PC-9 (cell line): ENCODE measurements at regions not wholly inside any gene's neighbourhood (a gene's known extent, or its start where the extent isn't known, plus 50 kb on each side); places are given as distances from the start of the nearest gene placed in this dataset.

ENCODE experiments used
- BruUV-seq: library from RNA; stranded (reverse); fragments of 400-500 nt; replicated peaks from 2 replicates; lab custom pipeline; 2021; lab: Mats Ljungman, UMichigan
- CTCF ChIA-PET: fragments of 300-600 bp; sonication (Branson Sonifier 250); formaldehyde crosslinking; loops from one replicate; lab custom pipeline; 2022; ENCODE audit warnings: antibody characterized with exemption; lab: Charles Lee
- POLR2A ChIA-PET: fragments of 300-600 bp; sonication (Branson Sonifier 250); formaldehyde crosslinking; loops from one replicate; lab custom pipeline; 2022; ENCODE audit warnings: antibody characterized with exemption; ENCODE audit not compliant: unreplicated experiment; lab: Charles Lee
- DNase-seq, 2 experiments: peaks; one replicate each; pipeline versions ENCODE4 v3.0.0 to v3.0.0-alpha.2; 2015 to 2022; ENCODE audit warnings: mixed read lengths in 1 of 2
- H2AFZ ChIP-seq: fragments of 200-600 bp; sonication (generic); 2 replicates; pipeline ENCODE4 v1.8.1; 2017; ENCODE audit warnings: antibody characterized with exemption
- H3F3A ChIP-seq: fragments of 200-600 bp; sonication (generic); 2 replicates; pipeline ENCODE4 v1.8.1; 2017; ENCODE audit warnings: antibody characterized with exemption, mild to moderate bottlenecking, low read depth; ENCODE audit not compliant: insufficient read depth
- H3K27ac ChIP-seq: fragments of 200-600 bp; sonication (generic); 2 replicates; pipeline ENCODE4 v1.6.1; 2016; ENCODE audit warnings: mixed run types
- H3K27me3 ChIP-seq: fragments of 200-600 bp; sonication (generic); 2 replicates; pipeline ENCODE4 v1.6.1; 2016; ENCODE audit warnings: low read depth, mixed run types; ENCODE audit not compliant: insufficient read depth
- H3K36me3 ChIP-seq: fragments of 200-600 bp; sonication (generic); 2 replicates; pipeline ENCODE4 v1.6.1; 2016; ENCODE audit warnings: low read depth, mixed run types
- H3K4me1 ChIP-seq: fragments of 200-600 bp; sonication (generic); replicated peaks from 2 replicates; pipeline ENCODE4 v1.6.1; 2016; ENCODE audit warnings: mixed run types; ENCODE audit not compliant: insufficient read depth
- H3K4me2 ChIP-seq: fragments of 200-600 bp; sonication (generic); 2 replicates; pipeline ENCODE4 v1.6.1; 2017; ENCODE audit warnings: mixed run types
- H3K4me3 ChIP-seq: fragments of 200-600 bp; sonication (generic); 2 replicates; pipeline ENCODE4 v1.6.1; 2016; ENCODE audit warnings: mixed run types
- H3K79me2 ChIP-seq: fragments of 200-600 bp; sonication (generic); 2 replicates; pipeline ENCODE4 v1.6.1; 2017; ENCODE audit warnings: low read depth, mixed run types
- H3K9me2 ChIP-seq: fragments of 200-600 bp; sonication (generic); 2 replicates; pipeline ENCODE4 v1.8.1; 2017; ENCODE audit warnings: mild to moderate bottlenecking; ENCODE audit not compliant: insufficient read depth
- H3K9me3 ChIP-seq: fragments of 200-600 bp; sonication (generic); 2 replicates; pipeline ENCODE4 v1.8.1; 2016; ENCODE audit warnings: low read depth; ENCODE audit not compliant: insufficient read depth
- H4K20me1 ChIP-seq: fragments of 200-600 bp; sonication (generic); 2 replicates; pipeline ENCODE4 v1.8.1; 2017; ENCODE audit not compliant: insufficient read depth
- CTCF ChIP-seq: fragments of 200-600 bp; sonication (generic); conservative IDR thresholded peaks from 2 replicates; pipeline ENCODE4 v1.6.1; 2017; ENCODE audit warnings: mixed run types, antibody characterized with exemption, mild to moderate bottlenecking, moderate library complexity
- EZH2 ChIP-seq: fragments of 200-600 bp; sonication (generic); IDR thresholded peaks from 2 replicates; pipeline ENCODE4 v1.8.0; 2017; ENCODE audit warnings: antibody characterized with exemption, low read depth
- intact Hi-C: fragments of 100-400 bp; cut with micrococcal nuclease; formaldehyde crosslinking; loops from one replicate; pipeline ENCODE4 v1.10.0; 2022; ENCODE audit not compliant: unreplicated experiment

- H3K9me2 ChIP-seq: no peaks in the 10 kb centered on the region
- no peak overlapping the region for H2AFZ ChIP-seq
- H3K36me3 ChIP-seq: no peaks in the 10 kb centered on the region
- H3K4me1 ChIP-seq: no peaks in the 10 kb centered on the region
- BruUV-seq: no TSS peak
- POLR2A ChIA-PET: no interaction called here
- intact Hi-C loops: no loop called here
- H3K4me3 ChIP-seq: no peak overlapping the region
- no peaks in the 10 kb centered on the region for H3K27me3 ChIP-seq
- no peak for TF ChIP-seq EZH2
- no peak for TF ChIP-seq CTCF
- H3K27ac ChIP-seq: no peak overlapping the region
- H3K4me2 ChIP-seq: no peak overlapping the region
- no peak for DNase-seq
- H4K20me1 ChIP-seq: no peaks in the 10 kb centered on the region
- H3F3A ChIP-seq: no peaks in the 10 kb centered on the region
- H3K9me3 ChIP-seq: no peaks in the 10 kb centered on the region
- CTCF ChIA-PET: interaction anchor here (0.8 kb wide), 1 partner anchor 624 kb away, joined by 3 read pairs; no protein-coding TSS in a partner anchor
- no peaks in the 10 kb centered on the region for H3K79me2 ChIP-seq
Observed at GRCh38 chr6:144739873-144740272, 454.7 kb downstream of the UTRN start.

GRCh38 chr6:144741659-144742058 is 456.5 kb downstream of the UTRN start:
- POLR2A ChIA-PET: no interaction called here
- CTCF ChIA-PET: no interaction called here
- no peaks in the 10 kb centered on the region for H3K9me2 ChIP-seq
- no peaks in the 10 kb centered on the region for H3K36me3 ChIP-seq
- no peaks in the 10 kb centered on the region for H3K4me1 ChIP-seq
- DNase-seq: no peak
- no peak overlapping the region for H3K27ac ChIP-seq
- no peaks in the 10 kb centered on the region for H3K79me2 ChIP-seq
- H3K9me3 ChIP-seq: no peaks in the 10 kb centered on the region
- no peak overlapping the region for H3K4me3 ChIP-seq
- H3K4me2 ChIP-seq: no peak overlapping the region
- TF ChIP-seq EZH2 (no peak), CTCF (no peak)
- no peaks in the 10 kb centered on the region for H3K27me3 ChIP-seq
- no peak overlapping the region for H2AFZ ChIP-seq
- no peaks in the 10 kb centered on the region for H3F3A ChIP-seq
- no TSS peak for BruUV-seq
- H4K20me1 ChIP-seq: no peaks in the 10 kb centered on the region
- intact Hi-C loops: no loop called here

- H4K20me1 ChIP-seq: no peaks in the 10 kb centered on the region
- intact Hi-C loops: no loop called here
- H3K4me3 ChIP-seq: no peak overlapping the region
- H3K27ac ChIP-seq: no peak overlapping the region
- H3K9me3 ChIP-seq: no peaks in the 10 kb centered on the region
- no peaks in the 10 kb centered on the region for H3F3A ChIP-seq
- POLR2A ChIA-PET: no interaction called here
- H3K9me2 ChIP-seq: no peaks in the 10 kb centered on the region
- H3K79me2 ChIP-seq: no peaks in the 10 kb centered on the region
- no peaks in the 10 kb centered on the region for H3K27me3 ChIP-seq
- CTCF ChIA-PET: no interaction called here
- no TSS peak for BruUV-seq
- H2AFZ ChIP-seq: no peak overlapping the region
- no peak overlapping the region for H3K4me2 ChIP-seq
- H3K36me3 ChIP-seq: no peaks in the 10 kb centered on the region
- H3K4me1 ChIP-seq: no peaks in the 10 kb centered on the region
- no peak for DNase-seq
- TF ChIP-seq EZH2: no peak
- no peak for TF ChIP-seq CTCF
Observed at GRCh38 chr6:144742779-144743178, 457.6 kb downstream of the UTRN start.
